Left kidney (tissue), 1 donor: ENCODE measurements at regions not wholly inside any gene's neighbourhood (a gene's known extent, or its start where the extent isn't known, plus 50 kb on each side); places are given as distances from the start of the nearest gene placed in this dataset.

ENCODE experiments used
- DNase-seq: peaks from one replicate; pipeline ENCODE4 v3.0.0-alpha.2; 2013

DNA sequence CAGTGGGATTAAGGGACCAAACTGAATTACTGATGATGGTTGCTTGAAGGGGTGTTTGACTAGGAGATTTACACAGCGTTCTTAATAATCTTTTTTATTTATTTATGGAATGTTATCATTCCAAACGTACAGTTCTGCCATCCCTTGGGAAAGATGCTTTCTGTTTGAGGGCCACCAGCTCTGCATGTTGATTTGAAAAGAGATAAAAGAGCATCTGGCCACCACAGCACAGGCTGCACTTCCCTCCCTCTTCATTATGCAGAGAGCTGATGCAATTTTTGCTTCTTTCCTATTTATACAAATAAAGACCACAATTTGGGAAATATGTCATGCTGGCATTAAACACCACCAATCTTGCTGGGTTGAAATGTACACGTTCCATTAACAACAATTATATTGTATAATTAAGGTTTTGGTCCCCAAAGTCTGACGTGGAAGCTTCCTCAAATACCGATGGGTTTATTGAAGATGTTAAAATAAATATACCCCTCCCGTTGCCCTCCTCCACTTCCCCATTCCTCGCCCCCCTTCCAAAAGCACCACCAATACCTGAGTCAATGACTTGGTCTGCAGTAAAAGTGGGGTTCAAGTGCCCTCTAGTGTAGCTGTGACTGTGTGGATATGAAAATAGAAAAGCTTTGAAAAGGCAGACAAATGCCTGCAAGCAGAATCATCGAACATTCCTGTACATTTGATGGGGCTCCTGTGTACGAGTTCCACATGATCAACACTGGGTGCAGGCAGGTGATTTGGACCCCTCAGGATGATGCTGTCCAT is 211.9 kb downstream of the HRH4 start:
- DNase-seq, result no peak

- no peak for DNase-seq
Observed at GRCh38 chr18:24674200-24674599, 213.8 kb downstream of the HRH4 start.

- DNase-seq, result no peak
Observed at GRCh38 chr18:24674605-24675004, 214.2 kb downstream of the HRH4 start.

DNA sequence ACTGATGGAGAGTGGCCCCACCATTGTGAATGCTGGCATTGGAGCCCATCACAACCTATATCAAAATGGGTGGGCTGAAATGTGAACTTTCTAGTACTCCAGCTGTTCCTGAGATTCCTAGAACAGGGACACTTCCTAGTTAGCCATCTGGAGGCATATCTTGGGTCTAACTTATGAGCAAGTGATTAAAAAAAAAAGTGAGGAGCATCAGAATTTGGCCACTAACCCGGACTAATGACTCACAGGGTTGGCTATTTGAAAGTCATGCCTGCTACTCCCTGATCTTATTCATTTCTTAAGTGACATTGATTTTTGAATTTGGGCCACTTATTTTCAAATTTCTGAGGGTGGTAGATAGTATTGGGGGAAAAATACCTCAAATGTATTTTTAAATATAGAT is 216.6 kb downstream of the HRH4 start:
- no peak for DNase-seq

DNA sequence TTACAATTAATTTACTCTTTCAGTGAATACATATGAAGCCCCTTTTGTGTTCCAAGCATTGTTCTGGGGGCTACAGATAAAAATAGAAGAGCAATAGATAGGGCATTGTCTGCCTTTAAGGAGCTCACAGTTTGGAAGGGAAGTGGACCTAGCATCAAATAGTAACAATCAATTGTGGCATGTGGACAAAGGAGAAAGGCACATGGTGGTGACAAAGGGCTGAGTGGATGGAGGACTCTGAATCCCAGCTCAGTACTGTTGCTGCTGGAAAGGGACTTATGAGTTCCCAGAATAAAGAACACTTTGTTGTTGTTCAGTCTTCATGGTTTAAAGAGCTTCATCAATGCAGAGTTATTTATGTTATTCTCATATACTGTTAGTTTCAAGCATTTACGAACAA is 217.7 kb downstream of the HRH4 start:
- DNase-seq, result no peak

- DNase-seq, result no peak
Observed at GRCh38 chr18:24678626-24679025, 218.2 kb downstream of the HRH4 start.

DNA sequence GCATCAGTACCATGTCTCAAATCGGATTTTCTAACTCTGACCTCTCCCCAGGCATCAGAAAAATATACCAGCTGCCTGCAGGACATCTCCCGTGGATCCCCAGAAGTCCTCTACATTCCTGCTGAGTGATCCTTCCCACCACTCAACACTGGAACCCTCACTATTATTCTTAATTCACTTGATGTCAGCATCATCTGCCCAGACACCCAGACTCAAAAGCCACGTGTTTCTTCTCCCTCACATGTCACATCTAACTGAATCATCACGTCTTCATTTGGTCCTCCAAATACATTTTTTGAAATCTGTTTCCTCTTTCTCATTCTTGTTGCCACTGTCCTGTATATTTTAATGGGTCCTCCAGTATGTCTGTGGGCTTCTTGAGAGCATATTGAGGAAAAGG is 218.6 kb downstream of the HRH4 start:
- no peak for DNase-seq

- DNase-seq, result no peak
Observed at GRCh38 chr18:24683925-24684324, 223.5 kb downstream of the HRH4 start.

DNA sequence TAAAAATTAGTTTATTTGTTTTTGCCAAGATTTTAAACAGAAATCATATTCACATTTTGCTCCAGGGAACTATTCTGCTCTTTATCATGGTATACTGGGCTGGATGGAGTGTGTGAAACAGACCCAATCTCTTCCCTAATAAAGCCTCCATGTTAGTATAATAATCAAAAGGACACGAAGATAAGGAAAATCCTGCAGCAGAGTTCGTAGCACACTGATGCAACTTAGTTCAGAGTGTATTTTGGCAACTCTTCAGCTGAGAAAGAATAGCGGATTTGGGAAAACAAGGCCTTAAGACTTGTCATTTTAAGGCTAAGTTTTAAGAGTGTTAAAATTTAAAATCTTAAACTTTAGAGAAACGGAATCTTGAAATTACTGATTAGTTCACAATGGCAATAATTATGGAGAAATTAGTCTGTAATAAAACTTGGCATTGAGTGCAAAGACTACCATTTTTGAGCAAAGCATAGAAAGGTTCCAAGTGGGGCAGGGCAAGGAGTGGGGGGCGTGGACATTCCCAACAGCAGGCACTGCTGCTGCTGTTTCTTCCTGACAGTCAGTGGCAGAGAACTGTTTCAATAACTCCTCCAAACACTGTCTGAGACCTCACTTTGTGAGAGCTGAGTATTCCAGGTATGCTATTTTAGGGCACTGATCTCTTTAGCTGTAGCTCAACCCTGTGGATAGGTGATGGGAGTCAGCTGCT is 225.0 kb downstream of the HRH4 start:
- DNase-seq, result no peak

DNA sequence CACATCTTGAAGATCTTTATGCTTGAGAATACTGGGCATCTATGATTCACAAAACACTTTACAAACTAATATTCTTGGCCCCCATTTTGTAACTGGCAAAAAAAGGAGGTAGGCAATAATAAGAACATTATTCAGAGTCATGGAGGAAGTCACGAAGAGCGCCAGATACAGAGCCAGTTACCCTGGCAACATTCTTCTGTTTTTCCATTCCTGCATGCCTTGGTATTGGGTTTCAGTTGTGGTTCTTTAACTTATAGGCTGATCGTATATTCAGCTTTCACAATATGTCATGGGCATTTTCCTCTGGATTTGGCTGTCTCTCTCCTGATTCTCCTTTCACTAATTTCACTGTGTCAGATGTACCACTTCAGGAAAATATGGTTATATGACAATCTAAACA is 234.7 kb downstream of the HRH4 start:
- peak; percentile 55 for DNase-seq

DNA sequence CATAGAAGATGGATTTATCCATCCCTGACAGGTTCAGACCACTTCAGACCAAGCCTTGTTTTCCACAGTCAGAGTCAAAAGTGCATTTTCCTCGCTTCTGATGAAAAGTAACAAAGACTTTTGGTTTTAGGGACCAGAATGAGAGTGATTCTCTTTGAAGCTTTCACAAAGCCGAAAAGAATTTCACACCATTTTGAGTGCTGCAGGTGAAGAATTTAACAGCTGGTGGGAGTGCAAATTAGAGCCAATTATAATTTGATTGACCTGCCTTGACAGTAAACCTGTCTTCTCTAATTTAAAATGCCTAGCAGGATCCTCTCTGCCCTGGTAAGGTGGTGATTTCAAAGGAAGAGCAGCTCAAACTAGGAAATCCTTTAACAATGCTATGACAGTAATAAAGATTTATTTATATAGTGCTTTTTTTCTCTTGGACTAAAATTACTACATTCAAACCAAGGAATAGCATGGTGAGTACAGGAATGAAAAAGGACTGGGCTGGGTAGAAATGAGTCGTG is 241.6 kb downstream of the HRH4 start:
- DNase-seq, result peak; percentile 18

- no peak for DNase-seq
Observed at GRCh38 chr18:24703316-24703715, 242.9 kb downstream of the HRH4 start.

DNA sequence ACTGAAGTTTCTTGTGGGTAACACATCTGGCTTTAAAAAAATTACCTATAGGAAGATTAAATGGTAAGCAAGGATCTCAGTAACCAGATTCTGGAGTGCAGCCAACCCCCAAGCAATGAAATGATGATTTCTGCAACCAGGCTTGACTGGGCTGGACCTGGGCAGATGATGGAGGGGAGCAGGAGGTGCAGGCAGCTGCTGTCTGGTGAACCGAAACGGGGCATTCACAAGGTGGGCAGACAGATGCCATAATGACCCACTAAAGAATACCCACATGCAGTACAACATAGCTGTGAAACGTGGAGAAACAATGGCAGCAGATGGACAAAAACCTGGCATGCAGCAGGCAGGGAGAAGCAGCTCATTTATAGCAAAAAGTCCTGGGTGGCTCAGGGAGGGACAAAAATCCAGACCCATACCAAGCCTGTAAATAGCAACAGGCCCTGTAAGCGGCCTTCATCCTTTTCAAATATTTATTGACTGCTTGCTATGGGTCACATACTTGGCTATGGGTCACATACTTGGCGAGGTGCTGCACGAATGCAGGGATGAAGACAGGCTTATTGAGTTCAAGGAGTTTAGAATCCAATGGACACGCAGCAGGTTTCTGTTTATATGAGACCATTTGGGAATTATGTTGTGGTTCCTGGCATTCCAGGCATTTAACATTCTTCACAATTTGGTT is 244.7 kb downstream of the HRH4 start:
- DNase-seq, result no peak

DNA sequence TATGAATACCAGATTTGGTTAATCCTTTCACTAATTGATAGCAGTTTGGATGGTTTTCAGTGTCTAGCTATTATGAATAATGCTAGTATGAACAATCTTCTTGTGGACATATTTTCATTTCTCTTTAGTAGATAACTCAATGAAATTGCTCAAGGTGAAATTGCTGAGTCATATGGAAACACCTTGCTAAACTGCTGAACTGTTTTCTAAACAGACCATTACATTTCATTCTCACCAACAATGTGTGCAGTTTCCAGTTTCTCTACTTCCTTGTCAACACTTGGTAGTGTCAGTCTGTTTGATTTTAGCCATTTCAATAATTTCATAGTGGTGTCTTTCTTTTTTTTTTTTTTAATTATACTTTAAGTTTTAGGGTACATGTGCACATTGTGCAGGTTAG is 250.0 kb downstream of the HRH4 start:
- no peak for DNase-seq

DNA sequence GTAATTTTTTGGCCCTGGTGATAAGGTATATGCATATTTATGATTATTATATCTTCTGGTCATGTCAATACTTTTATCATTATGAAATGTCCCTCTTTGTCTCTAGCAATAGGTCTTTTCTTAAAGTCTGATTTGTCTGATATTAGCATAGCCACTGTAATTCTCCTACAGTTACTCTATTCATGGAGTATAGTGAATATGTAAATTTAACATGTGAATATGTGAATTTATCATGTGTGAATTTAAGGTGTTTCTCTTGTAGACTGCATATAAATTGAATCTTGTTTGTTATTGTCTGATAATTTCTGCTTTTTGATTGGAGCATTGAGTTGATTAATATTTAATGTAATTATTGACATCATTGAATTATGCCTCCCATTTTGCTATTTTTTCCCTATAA is 259.4 kb downstream of the HRH4 start:
- DNase-seq, result no peak

DNA sequence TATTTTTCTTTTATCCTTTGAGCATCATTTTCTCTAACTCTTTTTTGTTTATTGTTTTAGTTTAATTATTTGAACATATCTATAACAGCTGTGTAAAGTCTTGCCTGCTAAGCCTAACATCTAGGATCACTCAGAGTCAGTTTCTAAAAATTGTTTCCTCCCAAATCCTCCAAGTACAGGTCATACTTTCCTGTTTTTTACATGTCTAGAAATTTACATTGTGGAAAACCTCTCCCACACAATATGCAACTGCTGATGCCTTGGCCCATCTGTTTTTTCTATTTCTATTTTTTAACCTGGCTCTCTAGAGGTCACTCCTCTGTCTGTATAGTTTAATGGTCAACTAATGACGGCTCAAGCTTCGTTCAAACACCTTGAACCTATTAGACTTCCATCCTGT is 261.0 kb downstream of the HRH4 start:
- no peak for DNase-seq

GRCh38 chr18:24725644-24726415 is 265.4 kb downstream of the HRH4 start:
- DNase-seq, result no peak

- peak; percentile 87 for DNase-seq
Observed at GRCh38 chr18:24726727-24727492, 266.5 kb downstream of the HRH4 start.

DNA sequence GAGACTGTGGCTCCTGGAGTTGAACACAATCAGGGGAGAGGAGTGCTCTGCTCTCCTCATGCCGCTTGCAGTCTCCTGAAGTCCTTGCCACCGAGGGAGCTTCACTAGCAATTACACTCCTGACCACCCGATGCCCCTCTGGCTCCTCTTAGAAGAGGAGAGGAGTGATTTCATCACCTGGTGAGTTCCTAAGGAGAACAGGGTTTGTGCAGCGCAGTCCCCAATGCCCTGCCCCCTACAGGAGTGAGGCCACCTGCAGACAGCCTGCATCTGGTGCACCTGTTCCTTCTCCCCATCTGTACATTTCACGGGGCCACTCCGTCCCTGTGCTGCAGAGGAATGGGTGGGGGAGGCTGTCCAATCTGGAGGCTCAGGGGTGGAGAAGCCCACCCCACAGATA is 267.2 kb downstream of the HRH4 start:
- no peak for DNase-seq

GRCh38 chr18:24731158-24731557 is 270.7 kb downstream of the HRH4 start:
- DNase-seq, result no peak

GRCh38 chr18:24731981-24732380 is 271.5 kb downstream of the HRH4 start:
- DNase-seq, result no peak
